GM19438 (cell line): ENCODE measurements at regions not wholly inside any gene's neighbourhood (a gene's known extent, or its start where the extent isn't known, plus 50 kb on each side); places are given as distances from the start of the nearest gene placed in this dataset.
"Not testable (repeated sequence)": the region's sequence is repeated elsewhere in the genome, so short reads cannot be mapped to it uniquely, and the experiment has no call there.

Source experiments
- ATAC-seq: cut with Tn5 transposase; IDR thresholded peaks from one replicate; pipeline ENCODE4 v1.9.1; 2021; ENCODE audit warnings: low read depth; ENCODE audit not compliant: unreplicated experiment

DNA sequence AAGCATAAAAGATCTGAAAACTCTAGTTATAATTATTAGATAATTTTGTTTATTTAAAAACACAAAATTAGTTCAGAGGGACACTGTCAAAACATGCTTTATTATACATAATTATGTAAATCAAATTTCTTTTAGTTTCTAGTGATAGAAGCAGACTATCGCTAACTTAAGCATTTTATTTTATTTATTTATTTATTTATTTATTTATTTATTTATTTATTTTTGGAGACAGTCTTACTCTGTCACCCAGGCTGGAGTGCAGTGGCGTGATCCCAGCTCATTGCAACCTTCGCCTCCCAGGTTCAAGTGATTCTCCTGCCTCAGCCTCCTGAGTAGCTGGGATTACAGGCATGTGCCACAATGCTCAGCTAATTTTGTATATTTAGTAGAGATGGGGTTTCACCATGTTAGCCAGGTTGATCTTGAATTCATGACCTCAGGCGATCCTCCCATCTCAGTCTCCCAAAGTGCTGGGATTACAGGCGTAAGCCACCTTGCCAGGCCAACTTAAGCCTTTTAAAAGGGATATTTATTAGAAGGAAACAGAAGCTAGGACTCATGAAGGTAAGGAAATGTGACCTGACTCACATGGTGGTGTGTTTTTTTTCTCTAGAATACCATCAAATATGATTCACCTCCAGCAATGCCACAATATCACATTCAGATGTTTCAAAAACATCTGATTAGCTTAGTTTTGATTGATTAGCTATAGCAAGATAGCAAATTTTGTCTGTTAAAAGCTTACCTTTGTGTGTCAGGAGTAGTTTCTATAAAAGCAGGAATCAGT is 1357.4 kb upstream of the ADGRL4 start:
- no peak for ATAC-seq

DNA sequence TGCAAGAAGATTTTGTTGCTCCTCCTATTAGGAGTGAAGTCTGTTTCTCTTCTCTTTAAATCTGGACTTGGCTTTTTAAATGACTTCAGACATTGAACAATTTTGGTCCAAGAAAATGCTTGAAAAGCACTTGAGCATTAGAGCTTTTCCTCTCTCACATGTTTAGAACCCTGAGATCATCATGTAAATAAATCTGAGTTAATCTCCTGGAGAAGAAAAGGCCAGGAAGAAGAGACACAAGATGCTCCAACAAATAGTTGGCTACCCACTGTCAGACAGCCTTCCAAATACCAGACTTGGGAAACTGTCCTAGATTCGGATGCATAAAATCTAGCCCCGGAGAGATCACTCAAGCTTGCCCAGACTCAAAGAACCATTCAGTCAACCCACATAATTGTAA is 1353.1 kb upstream of the ADGRL4 start:
- no peak for ATAC-seq

DNA sequence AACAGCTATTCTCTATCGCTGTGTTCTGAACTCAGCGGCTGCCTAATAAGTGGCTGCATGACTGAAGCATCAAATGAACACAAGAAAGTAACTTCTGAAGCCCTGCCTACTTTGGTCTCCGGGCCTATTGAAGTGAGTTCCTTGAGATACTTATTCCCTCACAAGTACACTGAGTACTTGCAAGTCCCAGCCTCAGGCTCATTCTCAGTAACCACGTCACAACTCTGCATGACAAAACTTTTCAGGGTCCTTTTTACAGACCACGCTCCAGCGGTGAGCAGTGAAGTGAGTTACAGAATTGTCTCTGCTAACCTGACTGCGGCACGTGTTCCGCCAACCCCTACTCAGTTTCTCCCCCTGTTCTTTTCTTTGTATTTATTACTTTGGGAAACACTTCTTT is 1342.7 kb upstream of the ADGRL4 start:
- ATAC-seq: no peak

DNA sequence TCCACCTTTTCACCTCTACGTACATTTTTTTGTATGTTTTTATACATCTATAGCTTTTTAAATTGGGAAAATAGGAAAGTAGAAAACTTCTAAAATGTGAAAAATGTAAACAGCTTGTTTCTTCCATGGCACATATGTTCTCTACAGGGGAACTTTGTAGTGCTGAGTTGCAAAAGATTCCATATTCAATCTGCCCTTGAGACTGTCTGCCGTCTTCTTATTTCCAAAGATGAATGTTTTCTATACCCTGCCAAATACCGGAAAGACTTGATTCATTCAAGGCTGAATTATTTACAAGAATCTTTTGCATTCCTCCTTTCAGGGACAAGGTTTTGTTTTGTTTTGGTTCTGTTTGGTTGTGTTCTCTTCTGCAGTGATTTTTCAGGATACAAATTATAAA is 1334.5 kb upstream of the ADGRL4 start:
- no peak for ATAC-seq

DNA sequence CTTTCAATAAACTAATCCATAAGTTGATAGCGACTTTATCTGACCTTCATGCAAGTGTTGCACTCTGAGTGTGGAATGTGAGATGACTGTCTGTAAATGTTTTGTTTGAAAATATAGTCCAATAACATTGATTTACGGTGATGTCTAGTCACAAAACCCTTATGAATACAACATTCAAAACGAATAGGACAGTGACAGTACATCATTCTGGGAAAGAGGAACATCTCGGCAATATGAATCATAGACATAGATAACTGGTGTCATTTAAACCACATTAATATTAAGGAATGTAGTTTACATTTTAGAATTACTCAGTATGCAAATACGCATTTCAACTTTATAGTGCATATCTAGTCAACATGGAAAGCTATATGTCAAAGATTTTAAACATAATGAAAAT is 1311.6 kb upstream of the ADGRL4 start:
- ATAC-seq: no peak

DNA sequence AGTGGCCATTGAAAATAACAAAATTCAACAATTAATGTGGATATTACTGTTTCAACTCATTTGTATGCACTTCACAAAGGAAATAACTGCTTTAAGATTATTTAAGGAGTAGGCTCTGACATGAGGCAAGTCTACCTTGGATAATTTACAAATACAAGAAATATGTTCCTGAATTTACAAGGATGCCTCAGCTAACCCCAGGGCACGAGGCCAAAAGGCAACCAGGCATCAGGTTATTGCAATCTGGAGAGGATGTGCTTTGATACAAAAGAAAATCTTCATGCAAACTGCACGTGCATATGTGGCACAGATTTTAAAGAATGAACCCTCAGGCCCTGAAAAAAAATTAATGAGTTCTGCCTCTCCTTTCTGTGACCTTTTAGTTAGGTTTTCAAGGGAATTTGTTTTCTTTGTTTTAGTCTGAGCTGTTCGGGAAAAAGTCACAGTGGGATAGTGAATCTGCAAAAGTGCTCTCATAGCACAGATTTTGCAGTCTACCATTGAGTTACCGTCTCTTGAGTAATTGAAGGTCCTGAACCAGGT is 1304.2 kb upstream of the ADGRL4 start:
- no peak for ATAC-seq

DNA sequence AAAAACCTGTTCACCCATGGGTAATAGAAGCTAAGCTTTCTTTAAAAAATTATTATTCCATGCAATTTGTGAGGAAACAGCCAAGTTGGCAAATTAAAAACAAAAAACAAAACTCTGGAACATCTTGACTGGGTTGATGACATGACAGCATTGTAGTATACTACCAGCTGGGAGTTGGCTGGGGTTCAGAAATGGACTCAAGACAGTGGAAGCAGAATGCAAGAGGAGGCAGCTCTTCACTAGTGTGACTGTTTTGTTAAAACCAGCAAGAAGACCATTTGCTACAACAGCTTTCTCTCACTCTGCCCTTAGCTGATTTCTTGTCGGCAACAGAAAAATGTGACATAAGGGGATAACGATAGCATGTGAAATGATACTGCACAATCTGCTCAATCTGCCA is 1298.9 kb upstream of the ADGRL4 start:
- ATAC-seq: no peak

DNA sequence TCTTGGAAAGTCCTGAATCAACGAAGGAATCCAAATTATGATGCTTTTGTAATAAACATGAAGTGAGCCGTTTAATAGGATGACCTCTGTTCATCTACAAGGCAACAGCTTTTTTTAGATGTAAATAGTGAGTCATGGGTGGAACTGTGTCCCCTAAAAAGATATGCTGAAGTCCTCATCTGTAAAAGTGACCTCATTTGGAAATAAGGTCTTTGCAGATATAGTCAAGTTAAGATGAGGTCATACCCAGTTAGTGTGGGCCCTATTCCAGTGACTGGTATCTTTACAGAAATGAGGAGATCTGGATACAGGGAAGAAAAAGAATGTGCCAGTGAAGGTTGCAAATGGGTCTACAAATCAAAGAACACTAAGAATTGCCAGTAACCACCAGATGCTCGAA is 1287.3 kb upstream of the ADGRL4 start:
- ATAC-seq: no peak

DNA sequence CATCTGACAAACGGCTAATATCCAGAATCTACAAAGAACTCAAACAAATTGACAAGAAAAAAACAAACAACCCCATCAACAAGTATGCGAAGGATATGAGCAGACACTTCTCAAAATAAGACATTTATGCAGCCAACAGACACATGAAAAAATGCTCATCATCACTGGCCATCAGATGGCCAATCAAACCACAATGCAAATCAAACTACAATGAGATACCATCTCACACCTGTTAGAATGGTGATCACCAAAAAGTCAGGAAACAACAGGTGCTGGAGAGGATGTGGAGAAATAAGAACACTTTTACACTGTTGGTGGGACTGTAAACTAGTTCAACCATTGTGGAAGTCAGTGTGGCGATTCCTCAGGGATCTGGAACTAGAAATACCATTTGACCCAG is 1282.2 kb upstream of the ADGRL4 start:
- not testable (repeated sequence) for ATAC-seq

DNA sequence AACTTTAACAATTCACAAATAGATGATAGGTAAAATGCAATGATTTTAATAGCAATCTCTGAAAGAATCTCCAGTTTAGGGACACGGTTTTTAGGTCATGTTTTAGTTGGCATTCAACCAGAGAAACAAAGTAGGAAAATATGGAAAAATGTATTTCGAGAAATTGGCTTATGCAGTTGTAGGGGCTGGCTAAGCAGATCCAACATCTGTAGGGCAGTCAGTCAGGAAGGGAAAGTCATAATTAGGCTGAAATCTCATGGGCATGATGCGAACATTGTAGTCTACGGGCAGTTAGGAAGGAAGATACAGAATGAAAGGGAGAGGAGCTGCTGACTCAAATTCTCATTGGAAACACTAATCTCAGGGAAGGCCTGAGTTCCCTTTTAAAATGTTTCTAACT is 1276.0 kb upstream of the ADGRL4 start:
- no peak for ATAC-seq

DNA sequence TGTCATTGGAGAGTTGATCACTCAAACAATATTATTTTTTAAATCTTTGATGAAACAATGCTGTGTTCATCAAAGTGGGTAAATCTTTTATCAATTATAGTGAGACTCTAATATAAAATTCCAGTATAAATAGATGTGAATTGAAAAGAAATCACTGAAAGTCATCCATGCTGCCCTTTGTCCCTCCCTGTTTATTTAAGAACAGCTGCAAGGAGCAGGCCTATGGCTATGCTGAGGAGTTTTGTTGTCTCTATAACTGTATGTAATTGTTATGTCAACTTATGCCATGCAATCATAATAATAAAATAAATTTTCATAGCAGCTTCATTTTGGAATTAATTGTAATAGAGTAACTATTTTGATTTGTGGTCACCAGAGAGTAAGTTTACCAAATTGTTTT is 1272.4 kb upstream of the ADGRL4 start:
- no peak for ATAC-seq

DNA sequence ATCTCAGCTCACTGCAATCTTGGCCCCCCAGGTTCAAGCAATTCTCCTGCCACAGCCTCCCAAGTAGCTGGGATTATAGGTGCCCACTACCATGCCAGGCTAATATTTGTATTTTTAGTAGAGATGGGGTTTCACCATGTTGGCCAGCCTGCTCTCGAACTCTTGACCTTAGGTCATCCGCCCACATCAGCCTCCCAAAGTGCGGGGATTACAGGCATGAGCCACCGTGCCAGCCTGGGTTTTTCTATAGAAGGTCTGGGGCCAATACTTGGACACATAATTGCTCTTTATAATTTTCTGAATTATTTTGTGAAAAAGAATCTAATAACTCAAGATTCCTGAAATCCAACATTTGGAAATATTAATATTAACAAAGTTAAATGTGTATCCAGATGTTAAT is 1267.7 kb upstream of the ADGRL4 start:
- no peak for ATAC-seq

DNA sequence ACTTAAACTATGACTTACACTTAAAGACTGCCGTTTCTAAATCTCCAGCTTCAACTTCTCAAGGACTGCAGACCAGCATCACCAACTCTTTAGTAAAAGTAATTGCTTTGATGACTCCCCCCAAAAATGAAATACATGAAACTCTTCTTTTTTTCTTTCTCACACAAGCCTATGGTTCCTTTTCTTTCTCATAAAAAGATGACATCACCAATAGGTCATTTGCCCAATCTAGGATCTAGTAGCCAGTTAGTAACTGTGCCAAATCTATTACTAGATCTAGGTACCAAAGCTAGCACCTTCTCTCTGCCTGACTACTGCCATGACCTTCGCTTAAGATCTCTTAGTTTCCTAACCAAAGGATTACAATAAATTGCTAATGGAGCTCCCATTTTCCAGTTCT is 1266.0 kb upstream of the ADGRL4 start:
- no peak for ATAC-seq

DNA sequence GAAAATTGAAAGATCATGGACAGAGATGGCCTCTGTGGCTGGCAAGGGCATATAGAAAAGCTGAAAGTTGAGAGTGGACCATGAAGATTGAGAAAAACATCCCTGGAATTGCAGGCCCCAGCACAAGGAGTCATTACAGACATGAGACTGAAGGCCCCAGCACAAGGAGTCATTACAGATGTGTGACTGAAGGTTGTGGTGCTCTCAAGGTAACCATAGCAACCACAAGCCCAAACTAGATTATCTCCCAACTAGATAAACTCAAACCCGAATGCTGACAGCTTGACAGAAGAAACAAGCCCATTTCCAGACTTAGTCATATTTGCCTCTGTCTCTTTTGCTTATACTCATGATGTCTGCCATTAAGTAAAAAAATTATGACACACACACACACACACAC is 1252.1 kb upstream of the ADGRL4 start:
- ATAC-seq: no peak

DNA sequence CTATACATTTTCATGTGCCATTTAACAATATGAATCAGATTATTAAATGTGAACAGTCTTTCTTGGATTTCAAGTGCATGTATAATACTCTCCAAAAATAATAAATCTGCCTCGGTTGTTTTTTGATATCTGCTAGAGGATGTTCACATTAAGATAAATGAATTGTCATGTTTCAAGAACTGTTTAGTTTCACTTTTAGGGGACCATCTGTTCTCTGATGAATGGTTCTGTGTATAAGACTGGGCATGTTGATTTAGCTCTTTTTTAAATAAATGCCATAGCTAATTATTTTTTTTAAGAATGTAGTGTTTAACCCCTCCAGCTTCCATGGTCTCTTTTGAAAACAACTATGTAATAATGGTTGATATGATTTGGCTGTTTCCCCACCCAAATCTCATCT is 1245.1 kb upstream of the ADGRL4 start:
- ATAC-seq: no peak

DNA sequence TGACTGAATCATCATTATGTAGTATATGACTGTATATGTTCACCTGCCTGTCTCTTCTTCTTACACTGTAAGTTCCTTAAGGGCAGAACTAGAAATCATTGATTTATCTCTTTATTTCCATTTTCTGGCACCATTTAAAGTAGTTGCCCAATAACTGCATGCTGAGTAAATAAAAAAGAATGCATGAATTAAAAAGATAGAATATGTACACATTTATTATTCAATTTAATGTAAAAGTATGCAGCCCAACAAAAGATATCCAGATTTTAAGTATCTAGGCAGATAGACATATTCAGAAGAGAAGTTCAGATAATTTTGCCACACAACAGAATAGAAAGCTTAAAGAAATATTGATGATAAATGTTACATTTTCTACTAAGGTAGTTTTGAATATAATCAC is 1244.6 kb upstream of the ADGRL4 start:
- no peak for ATAC-seq

DNA sequence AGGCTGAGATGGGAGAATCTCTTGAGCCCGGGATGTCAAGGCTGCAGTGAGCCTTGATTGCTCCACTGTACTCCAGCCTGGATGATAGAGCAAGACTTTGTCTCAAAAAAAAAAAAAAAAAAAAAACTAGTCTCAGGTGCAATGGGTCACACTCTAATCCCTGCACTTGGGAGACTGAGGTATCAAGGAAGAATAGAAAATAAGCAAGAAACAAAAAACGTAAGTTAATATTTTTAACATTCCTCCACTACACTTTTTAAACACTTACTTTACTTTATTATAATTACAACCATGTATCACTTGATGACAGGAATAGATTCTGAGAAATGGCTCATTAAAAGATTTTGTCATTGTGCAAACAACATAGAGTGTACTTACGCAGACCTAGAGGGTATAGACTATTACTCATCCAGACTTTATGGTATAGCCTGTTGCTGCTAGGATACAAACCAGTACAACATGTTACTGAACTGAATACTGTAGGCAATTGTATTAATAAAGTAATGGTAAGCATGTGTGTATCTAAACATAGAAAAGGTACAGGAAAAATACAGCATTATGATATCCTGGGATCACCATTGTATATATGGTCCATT is 1244.1 kb upstream of the ADGRL4 start:
- no peak for ATAC-seq

DNA sequence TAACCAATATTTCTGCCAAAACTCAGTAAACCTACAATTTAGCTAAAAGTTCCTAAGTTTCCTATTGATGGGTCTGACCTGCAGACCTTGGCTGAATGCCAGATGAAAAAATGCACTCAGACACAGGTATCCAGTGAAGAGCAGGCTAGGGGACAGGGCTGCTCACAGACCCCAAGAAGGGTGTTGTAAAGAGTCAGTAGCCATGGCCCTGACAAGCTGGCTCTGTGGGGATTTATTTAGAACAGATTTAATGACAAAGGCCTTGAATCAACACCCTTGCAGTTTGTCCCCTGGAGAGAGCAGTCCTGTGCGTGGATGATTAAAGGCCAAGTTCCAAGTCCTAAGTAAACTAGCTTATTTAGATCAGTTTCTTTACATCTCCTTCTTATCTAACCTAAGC is 1243.2 kb upstream of the ADGRL4 start:
- no peak for ATAC-seq

DNA sequence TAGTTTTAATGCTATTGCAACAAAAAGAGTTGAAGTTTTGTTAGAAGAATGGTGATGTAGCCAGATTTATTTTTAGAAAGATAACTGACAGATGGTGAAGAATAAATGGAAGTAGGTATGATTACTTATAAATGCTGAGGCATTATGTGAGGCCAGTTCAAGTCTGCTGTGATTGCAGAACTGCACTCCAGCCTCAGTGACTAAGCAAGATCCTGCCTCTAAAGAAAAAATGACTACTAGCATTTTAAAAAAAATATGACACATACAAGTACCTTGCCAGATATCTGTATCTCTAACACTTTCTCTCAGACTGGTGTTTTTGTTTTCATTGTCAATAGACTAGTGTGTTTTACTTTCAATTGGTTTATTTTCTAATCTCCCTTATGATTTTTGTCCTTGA is 1242.4 kb upstream of the ADGRL4 start:
- no peak for ATAC-seq

DNA sequence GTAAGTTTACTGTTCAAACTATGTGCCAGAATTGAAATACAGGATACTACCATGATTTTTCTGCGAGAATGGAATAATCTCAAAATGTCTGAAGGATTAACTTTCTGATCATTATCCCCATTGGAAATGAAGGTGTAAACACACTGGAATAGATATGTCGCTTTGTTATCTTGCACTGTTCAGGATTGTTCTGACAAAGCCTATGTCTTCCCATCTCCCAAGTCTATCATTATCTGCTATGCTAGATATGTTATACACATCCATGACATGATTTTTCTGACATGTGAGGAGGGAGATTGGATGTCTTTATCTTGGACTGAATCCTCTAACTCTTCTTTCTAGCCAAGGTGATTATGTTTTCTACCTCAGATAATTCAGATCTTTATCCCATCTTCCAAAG is 1239.3 kb upstream of the ADGRL4 start:
- no peak for ATAC-seq

DNA sequence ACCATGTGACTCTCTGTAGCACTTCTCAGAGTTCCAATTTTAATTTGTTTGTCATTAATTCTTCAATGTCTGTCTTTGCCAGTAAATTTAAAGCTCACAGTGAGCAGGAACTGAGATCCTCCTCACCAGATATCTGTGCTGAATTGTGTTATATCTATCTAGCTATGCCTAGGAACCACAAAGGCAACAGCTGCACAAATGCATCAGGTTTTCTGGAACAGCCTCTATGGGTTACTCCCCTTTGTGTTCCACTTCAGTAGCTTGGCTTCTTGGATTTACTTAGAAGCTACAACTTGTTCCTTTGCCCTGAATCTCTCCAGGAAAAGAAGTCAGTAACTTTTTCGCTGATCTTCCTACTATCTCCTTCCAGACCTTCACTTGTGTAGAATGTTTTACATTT is 1237.8 kb upstream of the ADGRL4 start:
- ATAC-seq: no peak

DNA sequence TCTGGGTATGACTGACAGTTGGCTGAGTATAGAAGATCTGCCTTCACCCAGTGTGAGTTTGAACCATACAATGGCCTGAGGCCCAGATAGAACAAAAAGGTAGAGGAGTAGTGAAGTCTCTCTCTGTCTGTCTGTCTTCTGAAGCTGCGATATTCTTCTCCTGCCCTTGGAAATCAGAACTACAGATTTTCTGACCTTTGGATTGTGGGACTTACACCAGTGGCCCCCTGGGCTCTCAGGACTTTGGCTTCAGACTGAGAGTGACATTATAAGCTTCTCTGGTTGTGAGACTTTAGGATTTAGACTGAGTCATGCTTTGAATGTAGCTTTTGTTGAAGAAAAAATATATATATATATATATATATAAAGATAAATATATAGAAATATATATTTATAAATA is 1235.0 kb upstream of the ADGRL4 start:
- ATAC-seq: no peak
